HK-2 (cell line): ENCODE measurements at regions not wholly inside any gene's neighbourhood (a gene's known extent, or its start where the extent isn't known, plus 50 kb on each side); places are given as distances from the start of the nearest gene placed in this dataset.

Experiments used
- DNase-seq: peaks from one replicate; pipeline ENCODE4 v3.0.0-alpha.2; 2018; ENCODE audit not compliant: unreplicated experiment

DNA sequence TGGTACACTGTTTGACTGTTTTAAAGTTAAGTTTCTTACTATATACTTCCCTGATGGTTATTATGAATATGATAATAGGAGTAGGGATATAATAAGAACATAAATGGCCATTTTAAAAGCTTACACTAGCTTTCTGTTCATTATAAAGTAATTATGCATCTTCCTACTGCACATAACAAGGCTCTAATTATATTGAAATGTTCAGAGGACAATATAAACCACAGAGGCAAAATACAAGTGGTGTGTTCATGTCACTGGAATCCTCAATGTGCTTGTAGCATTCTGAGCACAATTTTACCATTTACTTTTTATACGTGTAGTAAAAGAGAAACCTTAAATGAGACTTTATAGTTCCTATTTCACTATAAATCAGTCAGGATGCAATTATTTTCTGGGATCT is 268.3 kb downstream of the TMA16 start:
- DNase-seq: no peak

DNA sequence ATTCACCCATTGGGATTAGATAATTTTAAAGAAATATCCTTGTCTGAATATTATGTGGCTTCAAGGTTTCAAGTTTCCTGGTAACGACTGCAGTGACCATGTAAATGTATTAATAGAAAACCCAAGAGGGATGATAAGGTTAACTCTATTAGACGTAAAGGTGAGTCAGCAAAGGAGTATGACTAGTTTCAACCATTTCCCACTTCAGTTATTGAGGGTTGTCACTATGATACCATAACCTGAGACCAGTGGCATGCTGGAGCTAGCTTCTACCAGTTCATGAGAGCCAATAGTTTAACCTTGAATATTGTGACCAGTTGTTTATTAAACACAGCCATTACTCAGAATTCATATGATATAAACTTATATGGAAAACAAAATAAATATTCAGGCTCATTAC is 270.1 kb downstream of the TMA16 start:
- no peak for DNase-seq

DNA sequence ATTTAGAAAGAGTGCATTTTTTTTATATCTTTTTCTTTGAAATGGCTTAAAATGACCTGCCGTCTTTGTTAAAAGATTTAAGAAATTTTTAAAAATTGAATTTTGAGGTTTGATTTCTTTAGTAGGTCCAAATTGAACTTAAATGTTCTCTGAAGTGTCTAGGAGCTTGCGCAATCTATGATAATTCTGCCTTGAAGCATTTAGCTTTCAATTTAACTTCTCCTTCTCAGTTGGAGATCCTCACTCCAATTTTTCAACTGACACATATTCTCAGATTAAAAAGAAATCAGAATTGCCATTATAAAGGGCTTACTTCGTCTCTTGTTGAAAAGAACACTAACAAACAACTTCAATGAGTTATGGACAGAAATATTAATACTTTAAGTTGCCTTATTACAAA is 273.5 kb downstream of the TMA16 start:
- DNase-seq: no peak

- no peak for DNase-seq
Observed at GRCh38 chr4:163772238-163772637, 277.7 kb downstream of the TMA16 start.

GRCh38 chr4:163773940-163774339 is 279.4 kb downstream of the TMA16 start:
- no peak for DNase-seq

GRCh38 chr4:163776957-163777356 is 282.5 kb downstream of the TMA16 start:
- no peak for DNase-seq

GRCh38 chr4:163781726-163782125 is 287.2 kb downstream of the TMA16 start:
- DNase-seq: no peak

DNA sequence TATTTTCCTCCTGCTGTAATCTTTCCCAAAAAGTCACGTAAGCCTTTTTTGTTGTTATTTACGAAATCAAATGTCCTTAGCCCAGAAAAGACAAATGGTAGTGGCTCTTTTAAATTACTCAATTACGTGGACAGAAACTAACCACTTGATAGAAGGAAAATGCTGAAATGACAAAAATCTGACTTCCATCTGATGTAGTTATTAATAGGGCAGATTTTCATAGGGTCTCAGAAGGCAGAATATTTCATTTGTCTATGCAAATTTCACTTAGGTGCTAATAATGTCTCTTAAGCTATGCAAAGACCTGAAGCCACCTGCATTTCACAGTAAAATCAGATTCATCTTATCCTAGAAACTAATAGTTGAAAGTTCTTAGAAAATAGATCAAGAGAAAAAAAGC is 295.7 kb downstream of the TMA16 start:
- DNase-seq: no peak

DNA sequence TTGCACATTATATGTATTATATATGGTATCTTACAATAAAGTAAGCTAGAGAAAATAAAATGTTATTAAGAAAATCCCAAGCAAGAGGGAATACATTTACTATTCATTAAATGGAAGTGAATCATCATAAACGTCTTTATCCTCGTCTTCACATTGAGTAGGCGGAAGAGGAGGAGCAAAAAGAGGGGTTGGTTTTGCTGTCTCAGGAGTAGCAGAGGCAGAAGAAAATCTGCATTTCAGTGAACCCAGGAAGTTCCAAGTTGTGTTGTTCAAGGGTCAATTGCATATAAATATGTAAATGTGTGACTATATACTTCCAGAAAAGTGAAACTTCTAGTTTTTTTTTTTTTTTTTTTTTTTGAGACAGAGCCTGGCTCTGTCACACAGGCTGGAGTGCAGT is 301.4 kb downstream of the TMA16 start:
- DNase-seq: no peak

DNA sequence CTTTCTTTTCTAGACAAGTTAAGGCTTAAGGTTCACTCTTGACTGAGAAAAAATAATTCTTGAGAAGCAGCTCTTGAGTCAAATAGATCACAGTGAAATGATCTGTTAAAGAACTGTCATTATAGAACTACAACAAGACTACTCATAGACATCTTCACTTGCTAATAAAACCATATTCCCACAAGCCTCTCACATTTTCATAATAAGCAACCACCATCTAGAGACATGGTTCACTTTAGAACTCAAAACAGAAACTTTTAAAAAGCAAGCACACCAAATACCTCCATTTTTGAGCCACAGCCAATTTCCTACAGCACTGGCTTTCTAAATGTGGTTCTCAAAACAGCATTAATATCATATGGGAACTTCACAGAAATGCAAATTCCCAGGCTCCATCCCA is 309.5 kb downstream of the TMA16 start:
- DNase-seq: no peak

- DNase-seq: no peak
Observed at GRCh38 chr4:163806653-163807052, 312.2 kb downstream of the TMA16 start.

DNA sequence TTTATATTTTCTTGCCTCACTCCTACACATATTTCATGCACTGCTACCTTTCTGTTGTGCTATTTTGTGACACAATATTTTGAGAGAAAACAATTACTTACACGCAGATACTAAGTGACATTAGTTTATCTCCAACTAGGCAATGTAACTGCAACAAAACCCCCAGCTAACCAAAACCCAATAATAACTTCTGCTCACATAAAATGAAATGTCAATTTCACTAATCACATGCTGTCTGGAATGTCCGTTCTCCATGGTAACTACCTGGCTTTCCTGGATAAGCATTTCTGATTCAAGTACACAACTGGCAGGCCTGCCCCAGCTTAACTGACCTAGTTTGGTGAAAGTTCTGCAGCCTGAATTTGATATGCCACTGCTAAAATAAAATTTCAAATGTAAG is 313.5 kb downstream of the TMA16 start:
- no peak for DNase-seq

DNA sequence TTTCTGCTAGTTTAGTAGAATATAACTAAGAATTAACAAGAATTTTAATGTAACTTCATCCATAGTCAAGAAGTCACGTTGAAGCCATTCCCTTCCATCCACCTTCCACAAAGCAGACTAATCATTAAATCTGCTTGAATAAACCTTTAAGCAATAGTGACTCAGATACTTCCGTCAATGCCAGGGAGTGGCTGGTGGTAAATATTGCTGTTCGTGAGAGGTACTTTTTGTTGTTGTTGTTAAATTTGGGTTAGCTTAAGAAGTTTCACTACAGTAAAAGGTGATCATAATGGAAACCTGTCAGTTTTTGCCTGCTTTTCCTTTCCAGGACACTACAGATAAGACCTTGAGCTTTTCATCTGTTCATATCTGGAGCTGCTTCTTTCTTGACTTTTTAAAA is 316.3 kb downstream of the TMA16 start:
- DNase-seq: no peak

- no peak for DNase-seq
Observed at GRCh38 chr4:163815776-163816175, 321.3 kb downstream of the TMA16 start.

DNA sequence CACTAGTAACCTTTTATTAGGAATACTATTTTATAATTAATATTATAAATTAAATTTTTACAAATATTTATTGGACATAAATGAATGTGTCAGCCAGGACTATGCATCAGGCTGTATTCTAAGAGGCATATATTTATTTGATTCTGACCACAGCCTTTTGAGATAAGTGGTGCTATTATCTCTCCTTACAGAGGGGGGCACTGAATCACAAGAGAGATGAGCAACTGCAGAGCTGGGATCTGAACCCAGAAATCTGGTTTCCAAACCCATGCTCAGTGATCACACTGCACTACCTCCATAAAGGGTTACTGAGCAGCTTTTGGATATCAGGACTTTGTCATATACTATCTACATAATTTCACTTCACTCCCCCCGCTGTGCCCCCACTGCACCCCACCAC is 322.0 kb downstream of the TMA16 start:
- no peak for DNase-seq

GRCh38 chr4:163818673-163819072 is 324.2 kb downstream of the TMA16 start:
- no peak for DNase-seq

GRCh38 chr4:163833669-163834068 is 339.2 kb downstream of the TMA16 start:
- no peak for DNase-seq

DNA sequence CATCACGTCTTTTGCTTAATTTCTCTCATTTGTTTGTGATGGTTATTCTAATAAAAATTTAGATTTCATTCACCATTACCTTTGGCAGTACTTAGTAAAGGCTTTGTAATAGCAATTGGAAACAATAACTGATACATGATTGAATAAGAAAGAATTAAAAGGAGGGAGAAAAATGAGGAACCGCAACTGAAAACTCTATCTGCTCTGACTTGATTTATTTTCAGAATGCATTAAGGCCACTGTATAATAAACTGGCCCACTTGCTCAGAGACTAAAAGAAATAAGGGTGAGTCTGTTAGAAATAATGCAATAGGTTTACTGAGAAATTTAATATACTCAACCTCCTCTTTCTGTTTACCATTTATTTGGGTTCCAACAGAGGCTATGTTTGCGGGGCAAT is 351.5 kb downstream of the TMA16 start:
- no peak for DNase-seq

DNA sequence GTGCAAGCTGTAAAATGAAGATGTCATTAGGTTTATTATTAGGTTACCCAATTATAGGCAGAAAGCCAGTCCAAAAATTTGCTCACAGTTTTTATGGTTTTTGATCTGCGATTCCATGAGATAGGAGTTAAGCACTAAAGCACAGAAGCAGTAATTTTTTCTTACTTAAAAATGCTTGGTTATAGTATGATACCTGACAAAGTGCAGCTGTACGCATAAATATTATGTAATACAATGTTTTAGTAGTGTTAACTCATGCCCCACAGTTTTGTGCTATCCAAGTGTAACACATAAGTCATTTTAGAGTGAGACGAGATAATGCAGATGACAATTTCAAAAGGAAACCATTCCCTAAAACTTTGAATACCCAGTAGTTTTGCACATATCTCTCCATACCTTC is 357.8 kb downstream of the TMA16 start:
- DNase-seq: no peak

DNA sequence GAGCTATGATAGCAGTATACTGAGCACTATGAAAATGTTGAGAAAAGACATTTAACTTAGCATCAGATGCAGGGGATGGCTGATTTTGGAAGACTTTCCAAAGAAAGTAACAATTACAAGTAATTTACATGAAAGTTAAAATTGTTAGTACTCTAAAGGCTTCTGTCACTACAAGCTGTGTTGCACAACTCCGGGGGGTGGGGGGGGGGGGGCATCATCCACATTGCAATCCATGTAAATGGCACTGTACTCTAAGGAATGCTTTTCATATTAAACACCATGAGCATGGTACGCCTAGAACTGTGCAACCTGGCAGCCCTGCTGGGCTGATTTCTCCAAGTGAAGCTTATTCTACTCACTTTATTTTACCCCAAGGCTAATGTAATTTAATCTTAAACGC is 363.4 kb downstream of the TMA16 start:
- DNase-seq: no peak

GRCh38 chr4:163858515-163858914 is 364.0 kb downstream of the TMA16 start:
- DNase-seq: no peak

DNA sequence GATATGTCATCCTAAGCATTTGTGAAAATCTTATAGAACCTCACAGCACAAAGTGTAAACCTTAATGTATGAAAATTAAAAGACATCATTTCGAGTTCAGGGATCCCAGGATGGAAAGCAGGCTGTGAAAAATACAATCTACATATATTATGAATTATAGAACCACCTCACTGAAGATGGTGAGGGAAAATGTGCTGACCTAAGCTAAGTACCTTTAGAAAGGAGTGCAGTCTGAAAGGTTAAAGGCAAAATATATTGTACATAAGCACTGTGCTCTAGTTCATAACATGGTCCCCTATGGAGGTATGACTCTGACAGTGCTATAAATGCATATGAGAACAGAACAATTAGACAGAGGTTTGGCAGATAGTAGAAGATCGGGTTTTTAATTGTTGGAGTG is 368.6 kb downstream of the TMA16 start:
- DNase-seq: no peak

DNA sequence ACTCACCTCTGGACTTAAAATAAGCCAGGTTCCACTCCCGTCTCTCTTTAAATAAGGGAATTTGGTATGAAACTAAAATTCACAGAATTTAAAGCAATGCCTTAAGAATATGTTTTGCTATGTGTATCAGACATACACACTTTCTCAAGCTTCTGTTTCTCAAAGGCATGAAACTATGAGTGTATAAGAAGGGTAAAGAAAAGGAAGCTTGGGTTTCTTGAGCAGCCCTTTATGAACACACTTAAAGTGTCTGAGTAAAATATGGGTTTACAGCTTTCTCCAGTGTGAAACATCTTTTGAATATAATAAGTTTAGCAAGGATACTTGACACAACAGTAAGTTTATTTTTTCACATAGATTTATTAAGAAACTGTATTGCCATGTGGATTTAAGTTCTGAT is 370.5 kb downstream of the TMA16 start:
- no peak for DNase-seq

GRCh38 chr4:163866728-163867315 is 372.3 kb downstream of the TMA16 start:
- no peak for DNase-seq

DNA sequence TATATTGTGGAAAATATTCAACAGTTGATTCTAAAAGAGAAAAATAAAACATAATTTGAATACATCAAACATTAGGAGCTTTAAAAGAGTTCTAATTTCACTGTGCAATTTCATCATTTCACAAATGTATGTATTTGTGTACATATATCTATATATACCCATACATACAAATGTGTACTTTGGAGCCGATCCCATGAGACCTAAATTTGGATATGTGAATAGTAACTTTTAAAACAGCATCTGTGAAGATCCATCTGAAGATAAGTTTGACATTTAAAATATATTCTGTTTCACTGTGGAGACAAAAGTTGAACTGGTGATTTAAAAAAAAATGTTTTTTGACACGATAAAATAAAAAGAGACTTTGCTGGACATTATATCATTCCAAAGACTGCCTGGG is 374.0 kb downstream of the TMA16 start:
- DNase-seq: no peak
